Choroid plexus epithelial cell (primary cell): ENCODE measurements at regions not wholly inside any gene's neighbourhood (a gene's known extent, or its start where the extent isn't known, plus 50 kb on each side); places are given as distances from the start of the nearest gene placed in this dataset.

Experiments
- DNase-seq: peaks from one replicate; pipeline ENCODE4 v3.0.0-alpha.2; 2010; ENCODE audit warnings: low read depth
- H3K4me3 ChIP-seq: 2 replicates; pipeline ENCODE4 v1.5.1; 2011; ENCODE audit warnings: low read depth, mild to moderate bottlenecking, control low read depth, low read length, moderate library complexity
- CTCF ChIP-seq: conservative IDR thresholded peaks from 2 replicates; pipeline ENCODE4 v1.5.1; 2011; ENCODE audit warnings: low read depth, mild to moderate bottlenecking, control low read depth, inconsistent platforms, low read length, moderate library complexity

DNA sequence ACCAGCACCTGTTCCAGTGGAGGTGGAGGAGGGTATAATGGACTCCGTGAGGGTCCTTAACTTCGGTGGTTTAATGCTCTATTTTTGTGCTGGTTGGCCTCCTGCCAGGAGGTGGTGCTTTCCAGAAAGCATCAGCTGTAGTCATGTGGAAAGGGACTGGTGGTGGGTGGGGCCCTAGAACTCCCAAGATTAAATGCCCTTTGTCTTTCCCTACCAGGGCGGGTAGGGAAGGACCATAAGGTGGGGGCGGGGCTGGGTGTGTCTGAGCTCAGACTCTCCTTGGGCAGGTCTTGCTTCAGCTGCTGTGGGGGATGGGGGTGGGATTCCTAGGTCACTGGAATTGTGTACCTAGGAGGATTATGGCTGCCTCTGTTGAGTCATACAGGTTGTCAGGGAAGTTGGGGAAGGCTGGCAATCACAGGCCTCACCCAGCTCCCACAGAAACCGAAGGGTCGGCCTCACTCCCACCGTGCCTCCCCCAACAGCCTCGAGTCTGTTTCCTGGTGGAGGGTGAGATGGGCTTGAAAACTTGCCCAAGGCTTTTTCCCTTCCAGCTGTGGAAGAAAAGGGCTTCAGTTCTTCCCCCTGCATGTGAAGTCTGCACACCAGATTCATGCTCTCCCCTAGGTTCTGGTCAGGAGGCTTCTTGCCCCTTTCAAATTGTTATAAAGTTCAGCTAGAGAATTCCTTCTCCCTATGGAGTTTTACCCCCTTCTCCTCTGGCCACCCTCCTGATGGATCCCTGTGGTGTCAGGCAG is 60.3 kb upstream of the CLDN10 start:
- DNase-seq: no peak
- no peak overlapping the region for H3K4me3 ChIP-seq
- TF ChIP-seq CTCF: no peak

GRCh38 chr13:95494082-95494681 is 58.3 kb upstream of the CLDN10 start:
- peak; percentile 70 for TF ChIP-seq CTCF
- peak; percentile 86 for DNase-seq

GRCh38 chr13:95496485-95496884 is 56.0 kb upstream of the CLDN10 start:
- no peak for DNase-seq
- TF ChIP-seq CTCF: no peak
- H3K4me3 ChIP-seq: no peak overlapping the region

More at GRCh38 chr13:95494082-95494681, 58.3 kb upstream of the CLDN10 start:
- no peak overlapping the region for H3K4me3 ChIP-seq

DNA sequence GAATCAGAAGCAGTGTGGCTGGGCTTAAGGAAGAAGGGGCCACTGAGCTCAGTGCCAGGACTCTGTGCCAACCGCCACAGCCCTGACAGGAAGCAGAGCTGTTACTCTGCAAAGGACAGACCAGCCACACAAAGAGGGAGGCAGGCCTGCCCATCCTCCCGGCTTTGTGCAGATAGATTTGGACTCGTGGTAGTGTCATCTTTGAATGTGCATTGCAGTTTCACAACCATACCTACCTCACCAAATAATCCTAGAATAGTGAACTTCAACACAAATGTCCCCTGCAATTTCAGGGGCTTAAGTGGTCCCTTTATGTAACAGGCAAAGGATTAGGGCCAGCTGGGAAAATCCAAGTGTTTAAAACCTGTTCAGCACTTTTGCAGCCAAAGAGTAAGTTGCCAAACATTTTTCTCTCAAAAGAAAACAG is 55.1 kb upstream of the CLDN10 start:
- no peak overlapping the region for H3K4me3 ChIP-seq
- no peak for DNase-seq
- TF ChIP-seq CTCF: no peak

- no peak for TF ChIP-seq CTCF
- H3K4me3 ChIP-seq: no peak overlapping the region
- DNase-seq: no peak
These were observed 53.6 kb upstream of the CLDN10 start for GRCh38 chr13:95498886-95499285.

- H3K4me3 ChIP-seq: no peak overlapping the region
- TF ChIP-seq CTCF: no peak
- no peak for DNase-seq
These were observed 52.5 kb upstream of the CLDN10 start for GRCh38 chr13:95499811-95500712.
